Smooth muscle cell (in vitro differentiated cells): ENCODE measurements at regions not wholly inside any gene's neighbourhood (a gene's known extent, or its start where the extent isn't known, plus 50 kb on each side); places are given as distances from the start of the nearest gene placed in this dataset.
"Not testable (repeated sequence)": the region's sequence is repeated elsewhere in the genome, so short reads cannot be mapped to it uniquely, and the experiment has no call there.

Experiments
- DNase-seq: peaks from one replicate; lab custom pipeline; 2025; ENCODE audit not compliant: unreplicated experiment; lab: John Stamatoyannopoulos, UW
- H2AFZ ChIP-seq: fragments of 200-600 bp; sonication (generic); 2 replicates; pipeline ENCODE4 v1.6.0; 2016; ENCODE audit warnings: antibody characterized with exemption, low read depth, mild to moderate bottlenecking
- H3F3A ChIP-seq: fragments of 200-600 bp; sonication (generic); 2 replicates; pipeline ENCODE4 v1.6.0; 2017; ENCODE audit warnings: antibody characterized with exemption, low read depth
- H3K27ac ChIP-seq: fragments of 200-600 bp; sonication (generic); 2 replicates; pipeline ENCODE4 v1.5.1; 2016; ENCODE audit warnings: low read depth, mild to moderate bottlenecking
- H3K27me3 ChIP-seq: fragments of 200-600 bp; sonication (generic); 2 replicates; pipeline ENCODE4 v1.6.1; 2016; ENCODE audit warnings: low read depth, mild to moderate bottlenecking
- H3K36me3 ChIP-seq: fragments of 200-600 bp; sonication (generic); 2 replicates; pipeline ENCODE4 v1.5.1; 2016; ENCODE audit warnings: low read depth
- H3K4me1 ChIP-seq: fragments of 200-600 bp; sonication (generic); 2 replicates; pipeline ENCODE4 v1.5.1; 2016; ENCODE audit warnings: low read depth
- H3K4me2 ChIP-seq: fragments of 200-600 bp; sonication (generic); 2 replicates; pipeline ENCODE4 v1.6.0; 2016; ENCODE audit warnings: mild to moderate bottlenecking
- H3K4me3 ChIP-seq: fragments of 200-600 bp; sonication (generic); 2 replicates; pipeline ENCODE4 v1.5.1; 2016; ENCODE audit warnings: mild to moderate bottlenecking
- H3K79me2 ChIP-seq: fragments of 200-600 bp; sonication (generic); 2 replicates; pipeline ENCODE4 v1.6.0; 2016; ENCODE audit warnings: low read depth, mild to moderate bottlenecking
- H3K9ac ChIP-seq: fragments of 200-600 bp; sonication (generic); 2 replicates; pipeline ENCODE4 v1.6.0; 2016; ENCODE audit warnings: low read depth
- H3K9me3 ChIP-seq: fragments of 200-600 bp; sonication (generic); replicated peaks from 2 replicates; pipeline ENCODE4 v1.5.1; 2016; ENCODE audit warnings: low read depth
- H4K20me1 ChIP-seq: fragments of 200-600 bp; sonication (generic); 2 replicates; pipeline ENCODE4 v1.6.0; 2016; ENCODE audit warnings: low read depth
- WGBS: methylation state at CpG from one replicate; pipeline ENCODE4 v1.1.7; 2016; ENCODE audit warnings: low lambda C conversion rate; 5-methylcytosine and 5-hydroxymethylcytosine counted together
- TF ChIP-seq, protein P1 (sequence below): fragments of 200-600 bp; sonication (generic); IDR thresholded peaks from 2 replicates; pipeline ENCODE4 v1.5.1; 2017; ENCODE audit warnings: borderline replicate concordance, mild to moderate bottlenecking, antibody characterized with exemption; ENCODE audit not compliant: insufficient read depth, poor library complexity, severe bottlenecking

DNA sequence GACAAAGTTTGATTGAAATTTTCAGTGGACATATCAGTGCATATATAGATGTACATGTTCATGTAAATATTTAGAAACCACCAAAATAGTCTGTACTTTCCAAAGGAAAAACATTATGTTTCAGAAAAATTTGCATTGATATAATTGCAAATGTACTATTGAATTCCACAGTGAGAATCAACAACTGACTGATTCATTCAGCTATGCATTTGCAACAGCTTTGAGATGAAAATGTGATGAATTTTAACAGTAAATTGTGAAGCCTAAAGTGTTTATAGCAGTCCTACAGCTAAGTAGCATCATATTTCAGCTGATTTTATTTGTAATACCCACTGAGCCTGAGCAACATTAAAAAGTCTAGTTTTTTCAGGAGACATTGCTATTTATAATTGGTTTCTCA, 1647.4 kb upstream of the DDX18 start:
- Histone ChIP-seq H3F3A (no peaks in the 10 kb centered on the region), H3K9ac (no peak overlapping the region), H3K79me2 (no peaks in the 10 kb centered on the region), H3K27me3 (no peaks in the 10 kb centered on the region), H3K4me3 (no peak overlapping the region), H4K20me1 (no peaks in the 10 kb centered on the region), H2AFZ (no peak overlapping the region), H3K9me3 (no peaks in the 10 kb centered on the region), H3K36me3 (no peaks in the 10 kb centered on the region), H3K4me1 (no peaks in the 10 kb centered on the region), H3K27ac (no peak overlapping the region), H3K4me2 (no peak overlapping the region)
- no peak for DNase-seq
- TF ChIP-seq, protein P1, sequence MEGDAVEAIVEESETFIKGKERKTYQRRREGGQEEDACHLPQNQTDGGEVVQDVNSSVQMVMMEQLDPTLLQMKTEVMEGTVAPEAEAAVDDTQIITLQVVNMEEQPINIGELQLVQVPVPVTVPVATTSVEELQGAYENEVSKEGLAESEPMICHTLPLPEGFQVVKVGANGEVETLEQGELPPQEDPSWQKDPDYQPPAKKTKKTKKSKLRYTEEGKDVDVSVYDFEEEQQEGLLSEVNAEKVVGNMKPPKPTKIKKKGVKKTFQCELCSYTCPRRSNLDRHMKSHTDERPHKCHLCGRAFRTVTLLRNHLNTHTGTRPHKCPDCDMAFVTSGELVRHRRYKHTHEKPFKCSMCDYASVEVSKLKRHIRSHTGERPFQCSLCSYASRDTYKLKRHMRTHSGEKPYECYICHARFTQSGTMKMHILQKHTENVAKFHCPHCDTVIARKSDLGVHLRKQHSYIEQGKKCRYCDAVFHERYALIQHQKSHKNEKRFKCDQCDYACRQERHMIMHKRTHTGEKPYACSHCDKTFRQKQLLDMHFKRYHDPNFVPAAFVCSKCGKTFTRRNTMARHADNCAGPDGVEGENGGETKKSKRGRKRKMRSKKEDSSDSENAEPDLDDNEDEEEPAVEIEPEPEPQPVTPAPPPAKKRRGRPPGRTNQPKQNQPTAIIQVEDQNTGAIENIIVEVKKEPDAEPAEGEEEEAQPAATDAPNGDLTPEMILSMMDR = no peak

DNA sequence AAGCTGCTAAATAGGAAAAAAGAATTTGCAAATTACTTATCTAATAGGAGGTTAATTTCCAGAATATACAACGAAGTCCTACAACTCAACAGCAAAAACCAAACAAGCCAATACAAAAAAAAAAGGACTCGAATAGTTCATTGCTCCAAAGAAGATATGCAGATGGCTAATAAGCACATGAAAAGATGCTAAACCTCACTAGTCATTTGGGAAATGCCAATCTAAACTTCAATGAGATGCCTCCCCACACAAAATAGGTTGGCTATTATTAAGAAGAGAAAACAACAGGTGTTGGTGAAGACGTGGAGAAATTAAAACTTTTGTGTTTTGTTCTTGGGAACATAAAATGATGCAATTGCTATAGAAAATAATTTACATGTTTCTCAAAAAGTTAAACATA, 1634.4 kb upstream of the DDX18 start:
- WGBS = 24% methylated on average over 3 of the region's 3 CpGs
- Histone ChIP-seq H3K9me3 (no peaks in the 10 kb centered on the region), H3K4me3 (no peak overlapping the region), H3K36me3 (no peaks in the 10 kb centered on the region), H3K9ac (no peak overlapping the region), H4K20me1 (no peaks in the 10 kb centered on the region), H3K4me1 (no peaks in the 10 kb centered on the region), H3K27me3 (no peaks in the 10 kb centered on the region), H3F3A (no peaks in the 10 kb centered on the region), H3K79me2 (no peaks in the 10 kb centered on the region), H2AFZ (no peak overlapping the region), H3K4me2 (no peak overlapping the region), H3K27ac (no peak overlapping the region)
- no peak for DNase-seq
- TF ChIP-seq, protein P1 = no peak

- H3K27me3 ChIP-seq, H3K4me1 ChIP-seq, H3F3A ChIP-seq, H4K20me1 ChIP-seq, H3K79me2 ChIP-seq, H3K27ac ChIP-seq, H3K36me3 ChIP-seq, H2AFZ ChIP-seq, H3K4me2 ChIP-seq, DNase-seq, H3K9ac ChIP-seq, H3K9me3 ChIP-seq, H3K4me3 ChIP-seq: not testable (repeated sequence)
- WGBS = 62% methylated on average over 2 of the region's 2 CpGs
Measured at GRCh38 chr2:116190684-116191083, 1623.8 kb upstream of the DDX18 start.

GRCh38 chr2:116200086-116200485, 1614.4 kb upstream of the DDX18 start:
- H3K9ac ChIP-seq = no peak overlapping the region
- H2AFZ ChIP-seq = no peak overlapping the region
- no peak overlapping the region for H3K27ac ChIP-seq
- no peaks in the 10 kb centered on the region for H4K20me1 ChIP-seq
- no peak overlapping the region for H3K4me3 ChIP-seq
- H3K27me3 ChIP-seq = no peaks in the 10 kb centered on the region
- H3F3A ChIP-seq = no peaks in the 10 kb centered on the region
- WGBS = 89% methylated on average over 2 of the region's 2 CpGs
- no peaks in the 10 kb centered on the region for H3K4me1 ChIP-seq
- no peak for DNase-seq
- H3K4me2 ChIP-seq = no peak overlapping the region
- H3K36me3 ChIP-seq = no peaks in the 10 kb centered on the region
- H3K79me2 ChIP-seq = no peaks in the 10 kb centered on the region
- H3K9me3 ChIP-seq = no peaks in the 10 kb centered on the region
- TF ChIP-seq, protein P1 = no peak
